ENCODE measurements at regions not wholly inside any gene's neighbourhood (a gene's known extent, or its start where the extent isn't known, plus 50 kb on each side); places are given as distances from the start of the nearest gene placed in this dataset.
"Not testable (repeated sequence)": the region's sequence is repeated elsewhere in the genome, so short reads cannot be mapped to it uniquely, and the experiment has no call there.

DNA sequence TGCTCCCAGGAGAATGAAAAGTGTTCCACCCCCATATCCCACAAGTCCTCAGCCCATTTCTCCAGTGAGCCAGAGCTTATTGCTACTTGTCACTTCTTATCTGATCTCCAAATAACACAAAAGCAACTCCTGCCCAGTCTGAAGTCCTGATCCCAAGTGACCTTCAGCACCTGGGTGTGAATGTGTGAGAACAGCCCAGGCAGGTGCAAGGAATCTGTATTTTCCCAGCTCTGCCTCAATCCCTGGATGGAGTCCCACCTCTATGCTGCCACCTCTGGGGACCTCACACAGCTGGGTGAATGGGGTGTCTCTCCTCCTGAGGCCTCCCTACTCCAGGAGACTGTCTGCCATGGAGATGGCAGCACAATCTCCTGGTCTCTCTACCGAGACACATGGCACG is 402.4 kb upstream of the PROX1 start:
- no peak for DNase-seq (ENCODE audit: low read depth)

DNA sequence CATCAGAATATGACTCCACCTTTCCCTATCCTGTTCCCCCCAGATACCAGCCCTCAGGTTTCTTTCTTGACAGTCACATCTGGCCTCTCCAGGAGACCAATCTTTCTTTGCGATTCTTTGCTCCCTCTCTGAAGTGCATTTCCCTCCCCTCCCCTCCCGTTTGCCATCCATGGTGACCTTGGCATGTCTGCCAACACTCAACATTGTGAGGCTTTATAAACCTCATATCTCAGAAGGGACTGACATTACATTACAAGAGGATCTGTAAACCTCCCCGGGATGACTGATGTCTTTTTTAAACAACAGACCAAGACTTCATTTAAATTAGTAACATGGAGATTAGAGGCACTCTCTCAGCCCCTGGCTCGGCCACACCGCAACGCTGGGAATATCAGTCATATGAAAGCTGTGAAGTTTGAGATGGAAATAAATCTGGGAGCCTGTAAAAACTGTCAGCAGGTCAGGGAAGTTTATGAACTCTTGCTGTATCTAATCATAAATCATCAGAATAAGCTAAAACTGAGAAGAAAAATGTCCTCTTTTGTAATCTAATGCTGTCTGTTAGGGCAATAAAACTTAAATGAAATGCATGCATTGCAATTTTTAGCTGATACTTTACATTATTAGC is 401.7 kb upstream of the PROX1 start:
- no peak for DNase-seq (ENCODE audit: low read depth)

DNA sequence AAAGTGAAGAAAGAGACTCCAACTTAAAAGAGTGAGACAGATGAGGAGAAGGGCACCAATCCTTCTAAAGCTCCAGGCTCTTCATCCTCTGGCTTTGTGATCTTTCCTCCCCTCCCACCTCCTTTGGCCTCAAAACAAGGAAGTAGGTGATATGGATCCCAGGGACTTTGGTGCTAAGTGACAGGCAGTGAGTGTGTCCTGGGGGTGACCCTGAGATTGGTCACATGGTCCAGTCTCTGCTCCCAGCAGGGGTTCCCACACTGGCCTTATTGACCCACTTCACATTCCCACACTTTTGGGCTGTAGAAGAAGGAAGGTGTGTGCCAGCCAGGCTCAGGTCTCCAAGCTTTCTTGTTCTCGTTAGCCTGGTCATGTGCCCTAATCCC is 401.2 kb upstream of the PROX1 start:
- DNase-seq (ENCODE audit: low read depth), result no peak

DNA sequence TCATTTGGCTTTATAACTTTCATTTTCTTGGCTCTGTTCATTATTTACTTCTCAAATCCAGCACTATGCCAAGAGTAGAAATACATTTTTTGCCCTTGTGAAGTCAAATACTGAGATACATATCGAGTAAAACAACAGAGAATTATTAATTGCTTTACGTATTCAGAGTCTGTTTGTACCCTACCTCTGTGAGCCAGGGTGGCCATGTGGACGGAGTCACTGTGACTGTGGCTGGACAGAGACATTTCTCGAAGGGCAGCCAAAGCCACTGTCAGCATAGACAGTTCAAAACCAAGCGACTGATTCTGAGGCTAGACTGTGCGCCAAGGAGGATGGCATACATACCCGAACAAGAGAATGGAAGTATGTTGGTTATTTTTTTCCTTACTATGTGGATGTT is 391.0 kb upstream of the PROX1 start:
- no peak for DNase-seq (ENCODE audit: low read depth)

DNA sequence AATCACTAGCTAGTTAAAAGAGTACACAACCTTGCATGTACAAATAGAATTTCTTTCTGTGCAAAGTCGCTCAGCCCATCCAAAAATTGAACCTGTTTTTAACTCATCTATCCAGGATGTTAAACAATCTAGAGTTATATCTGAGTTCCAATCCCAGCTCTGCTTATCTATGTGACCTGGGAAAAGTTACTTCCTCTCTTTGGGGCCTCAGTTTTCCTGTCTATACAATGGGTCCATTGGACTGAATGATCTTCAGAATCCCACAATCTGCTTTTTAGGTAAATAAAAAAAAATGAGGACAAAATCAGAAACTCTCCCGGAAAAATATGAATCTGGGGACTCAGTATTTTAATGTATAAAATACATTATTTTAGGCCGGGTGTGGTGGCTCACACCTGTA is 389.5 kb upstream of the PROX1 start:
- no peak for DNase-seq (ENCODE audit: low read depth)

DNA sequence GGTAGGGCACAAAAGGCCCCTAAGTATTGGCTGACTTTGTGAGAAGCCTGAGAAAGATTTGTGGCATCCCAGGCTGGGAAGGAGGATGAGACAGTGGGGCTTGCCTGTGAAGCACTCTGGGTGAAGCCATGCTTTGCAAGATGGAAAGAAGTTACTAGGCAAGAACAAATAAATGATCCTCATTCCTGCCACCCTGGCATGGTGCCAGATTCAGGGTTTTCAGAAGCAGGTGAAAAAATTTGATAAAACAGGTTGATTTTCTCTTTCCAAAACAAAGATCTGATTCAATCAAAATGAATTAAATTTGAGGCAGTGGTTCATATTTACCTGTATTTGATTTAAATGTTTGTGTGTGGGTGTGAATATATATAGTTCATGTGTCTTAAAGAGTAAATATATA is 386.9 kb upstream of the PROX1 start:
- DNase-seq (ENCODE audit: low read depth), result no peak

DNA sequence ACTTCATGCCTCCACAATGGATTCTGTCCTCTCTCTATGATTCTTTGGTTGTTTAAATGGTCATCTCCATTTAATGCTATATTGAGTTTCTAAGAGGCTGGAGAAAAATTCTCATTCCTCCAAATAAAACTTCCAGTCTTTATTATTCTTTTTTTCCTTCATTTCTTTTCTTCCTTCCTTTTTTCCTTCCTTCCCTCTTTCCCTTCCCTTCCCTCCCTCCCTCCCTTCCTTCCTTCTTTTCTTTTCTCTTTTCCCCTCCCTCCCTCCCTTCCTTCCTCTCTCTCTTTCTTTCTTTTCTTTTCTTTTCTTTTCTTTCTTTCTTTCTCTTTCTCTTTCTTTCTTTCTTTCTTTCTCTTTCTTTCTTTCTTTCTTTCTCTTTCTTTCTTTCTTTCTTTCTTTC is 386.1 kb upstream of the PROX1 start:
- DNase-seq (ENCODE audit: low read depth), result not testable (repeated sequence)

DNA sequence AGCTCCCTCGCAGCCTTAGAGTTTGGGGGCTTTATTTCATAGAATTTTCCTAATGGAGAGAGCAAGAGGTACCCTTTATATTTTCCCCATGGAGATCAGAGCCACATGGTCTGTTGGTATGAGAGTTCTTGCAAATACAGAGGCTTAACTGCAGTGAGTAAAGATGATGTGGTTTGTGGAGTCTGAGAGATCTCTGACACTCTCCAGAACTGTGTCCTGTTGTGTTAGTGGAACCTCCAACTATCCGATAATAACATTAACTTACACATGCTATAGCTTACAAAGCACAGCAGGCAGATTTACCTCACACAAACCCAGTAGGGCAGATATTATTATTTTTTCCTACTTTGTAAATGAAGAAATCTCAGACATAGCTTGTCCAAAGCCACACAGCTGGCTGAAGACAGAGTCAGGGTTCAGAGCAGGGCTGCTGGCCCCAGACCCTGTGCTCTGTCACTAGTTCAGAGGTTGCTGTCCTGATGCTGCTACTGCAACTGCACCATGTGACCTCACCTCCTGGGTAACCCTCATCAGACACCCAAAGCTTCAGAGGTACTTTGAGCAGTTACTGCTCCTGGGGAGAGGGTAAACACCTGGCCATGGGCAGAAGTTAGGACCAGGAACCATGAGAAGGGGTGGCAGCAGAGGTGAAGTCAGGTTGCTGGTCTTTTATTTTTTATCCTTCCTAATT is 384.8 kb upstream of the PROX1 start:
- DNase-seq (ENCODE audit: low read depth), result no peak

DNA sequence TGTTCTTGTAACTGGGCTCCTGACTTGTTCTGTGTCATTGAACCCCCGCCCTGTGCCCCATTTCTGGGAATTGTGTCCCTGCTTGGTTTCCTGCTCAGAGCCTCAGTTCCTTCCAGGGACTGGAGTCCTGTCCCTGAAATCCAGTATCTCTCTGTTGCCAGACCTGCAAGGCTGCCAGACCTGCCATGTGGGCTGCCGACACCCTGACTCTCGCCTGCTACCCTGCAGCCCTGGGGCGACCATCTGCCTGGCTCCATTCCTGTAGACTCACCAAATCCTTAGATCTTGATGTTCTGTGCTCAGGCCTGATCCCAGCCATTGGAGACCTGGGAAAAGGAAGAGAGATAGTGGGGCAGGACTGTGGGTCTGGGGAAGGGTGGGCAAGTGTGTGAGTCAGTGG is 383.3 kb upstream of the PROX1 start:
- no peak for DNase-seq (ENCODE audit: low read depth)

DNA sequence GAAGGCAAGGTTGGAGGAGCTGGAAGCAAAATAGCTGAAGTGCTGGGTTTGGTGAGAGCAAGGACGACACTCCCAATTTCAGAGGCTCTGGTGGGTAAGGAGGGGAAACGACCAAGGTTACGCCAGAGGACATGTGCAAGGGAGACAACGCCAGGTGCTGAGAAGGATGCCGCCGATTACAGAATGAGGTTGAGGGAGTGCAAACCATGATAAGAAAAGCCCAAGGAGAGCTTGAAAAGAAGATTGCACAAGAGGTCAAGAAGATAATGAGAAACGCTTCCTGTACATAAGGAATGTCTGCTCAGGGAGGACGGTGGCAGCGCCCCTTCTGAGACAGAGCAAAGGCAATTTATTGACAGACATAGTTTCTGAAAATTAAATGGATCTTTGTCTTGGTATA is 382.0 kb upstream of the PROX1 start:
- DNase-seq (ENCODE audit: low read depth), result no peak

DNA sequence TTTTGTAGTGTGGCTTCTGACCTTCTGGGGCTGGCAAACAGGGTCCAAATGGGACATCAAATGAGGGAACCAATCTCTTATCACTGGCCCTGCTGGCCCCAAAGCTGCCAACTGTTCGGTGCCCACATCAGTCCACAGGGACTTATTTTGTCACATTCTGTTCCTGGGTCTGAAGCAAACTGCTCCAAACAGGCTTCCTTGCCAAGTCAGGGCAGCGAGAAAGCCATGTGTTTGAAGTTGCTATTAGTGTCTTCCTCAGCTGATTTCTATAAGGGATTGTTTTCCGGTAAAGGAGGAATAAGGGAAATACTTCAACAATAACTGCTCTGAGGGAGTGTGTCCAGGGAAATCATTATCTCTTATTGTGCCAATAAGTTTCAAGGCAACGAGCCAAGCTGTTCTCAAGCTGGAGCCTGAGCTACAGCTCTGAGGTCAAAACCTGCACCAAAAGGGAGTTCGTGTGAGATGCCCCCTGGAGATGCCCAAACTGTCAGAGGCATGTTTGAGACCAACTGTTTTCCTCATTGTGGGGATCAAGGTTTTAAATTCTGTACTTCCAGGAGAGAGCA is 381.4 kb upstream of the PROX1 start:
- no peak for DNase-seq (ENCODE audit: low read depth)

DNA sequence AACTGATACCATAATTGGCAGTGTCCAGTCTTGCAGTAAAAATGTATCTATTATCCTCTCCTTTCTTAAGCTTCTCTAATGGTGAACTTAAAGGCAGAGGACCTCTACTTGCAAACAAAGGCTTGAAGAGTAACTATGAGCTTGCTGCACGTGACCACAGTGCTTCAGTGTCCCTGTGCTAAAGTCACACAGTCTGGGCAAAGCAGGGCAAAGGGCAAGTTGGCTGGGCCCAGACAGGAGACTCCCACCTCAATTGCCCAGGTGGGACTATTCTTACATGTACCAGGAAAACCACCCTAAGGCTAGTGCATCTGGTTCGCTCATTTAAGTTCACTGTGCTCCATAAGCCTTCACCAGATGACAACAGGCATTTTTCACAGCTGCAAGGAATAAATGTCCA is 374.2 kb upstream of the PROX1 start:
- no peak for DNase-seq (ENCODE audit: low read depth)

DNA sequence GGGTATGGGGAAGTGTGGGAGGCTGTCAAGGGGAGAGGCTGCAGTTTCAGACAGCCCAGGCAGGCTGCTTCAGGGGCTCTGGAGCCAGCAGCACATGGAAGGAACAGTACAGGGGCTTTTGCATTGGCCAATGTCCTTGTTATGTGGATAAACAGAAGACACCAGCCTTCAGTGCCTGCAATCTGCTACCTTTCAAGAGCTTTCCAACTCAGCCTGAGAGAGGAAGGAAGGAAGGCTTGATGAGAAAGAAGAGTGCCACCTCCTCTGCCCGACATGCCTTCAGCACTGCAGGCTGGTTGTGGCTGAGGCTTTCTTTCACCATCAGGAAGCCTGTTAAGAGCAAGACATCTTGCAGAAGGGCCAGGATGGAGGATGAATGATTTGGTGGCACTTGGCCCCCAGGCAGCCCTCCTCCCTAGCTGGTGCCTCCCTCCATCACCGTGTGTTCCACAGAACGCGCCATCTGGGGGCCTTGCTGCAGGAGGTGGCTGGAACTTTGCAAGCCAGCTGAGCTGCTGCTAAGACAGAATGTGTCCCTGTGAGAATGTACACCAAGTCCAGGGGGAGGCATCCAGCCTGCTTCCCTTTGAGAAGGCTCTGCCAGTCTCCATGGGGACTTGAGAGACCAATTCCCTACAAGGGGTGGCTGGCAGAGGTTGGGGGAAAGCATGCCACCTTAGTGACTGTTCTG is 372.4 kb upstream of the PROX1 start:
- no peak for DNase-seq (ENCODE audit: low read depth)

DNA sequence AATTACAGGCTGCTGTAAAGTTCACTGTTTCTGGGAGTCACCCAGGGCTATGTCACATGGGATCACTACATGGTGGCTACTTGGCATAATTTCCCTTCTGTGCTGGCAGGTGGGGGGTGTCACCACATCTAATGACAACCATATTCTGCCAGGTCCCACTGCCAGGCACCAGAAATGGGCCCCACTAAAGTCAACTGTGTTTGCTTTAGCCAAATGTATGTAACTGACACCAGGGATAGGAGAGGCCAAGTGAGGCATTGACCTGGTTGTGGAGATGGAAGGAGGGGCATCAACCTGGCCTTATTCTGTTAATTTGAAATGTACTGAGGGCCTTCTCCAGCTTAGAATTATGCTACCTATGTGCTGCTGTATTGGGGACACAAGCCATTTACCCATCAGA is 370.6 kb upstream of the PROX1 start:
- no peak for DNase-seq (ENCODE audit: low read depth)

DNA sequence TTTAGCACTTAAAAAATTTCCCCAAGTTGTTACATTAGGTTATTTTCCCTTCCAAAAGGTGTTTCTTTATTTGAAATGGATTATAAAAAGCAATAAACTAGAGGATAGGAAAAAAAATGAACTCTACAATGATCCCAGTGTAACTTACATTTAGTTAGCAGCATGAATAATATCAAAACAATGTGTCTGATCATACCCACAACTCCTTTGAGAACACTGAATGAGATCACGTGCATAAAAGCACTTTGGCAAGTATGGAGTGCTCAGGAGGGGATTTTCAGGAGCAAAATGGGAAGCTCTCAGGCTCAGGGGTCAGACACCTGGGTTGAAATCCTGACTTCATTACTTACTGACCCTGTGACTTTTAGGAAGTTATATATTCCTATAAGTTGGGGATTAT is 369.7 kb upstream of the PROX1 start:
- DNase-seq (ENCODE audit: low read depth), result no peak

DNA sequence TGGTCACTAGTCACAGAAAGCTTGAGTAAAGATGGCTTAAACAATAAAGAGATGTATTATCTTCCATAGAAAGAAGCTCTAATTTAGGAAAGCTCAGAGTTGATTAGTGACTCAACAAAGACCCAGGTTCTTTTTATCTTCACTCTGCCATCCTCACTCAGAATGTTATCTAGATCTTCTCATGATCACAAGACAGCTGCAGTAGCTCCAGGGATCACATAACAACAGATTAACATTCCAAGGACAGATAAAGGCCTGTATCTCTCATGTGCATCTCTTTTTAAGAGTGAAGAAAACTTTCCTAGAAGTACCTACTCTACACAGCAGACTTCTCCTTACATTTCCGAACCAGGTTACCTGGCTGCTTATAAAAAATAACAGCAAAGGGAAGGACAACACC is 368.7 kb upstream of the PROX1 start:
- no peak for DNase-seq (ENCODE audit: low read depth)

DNA sequence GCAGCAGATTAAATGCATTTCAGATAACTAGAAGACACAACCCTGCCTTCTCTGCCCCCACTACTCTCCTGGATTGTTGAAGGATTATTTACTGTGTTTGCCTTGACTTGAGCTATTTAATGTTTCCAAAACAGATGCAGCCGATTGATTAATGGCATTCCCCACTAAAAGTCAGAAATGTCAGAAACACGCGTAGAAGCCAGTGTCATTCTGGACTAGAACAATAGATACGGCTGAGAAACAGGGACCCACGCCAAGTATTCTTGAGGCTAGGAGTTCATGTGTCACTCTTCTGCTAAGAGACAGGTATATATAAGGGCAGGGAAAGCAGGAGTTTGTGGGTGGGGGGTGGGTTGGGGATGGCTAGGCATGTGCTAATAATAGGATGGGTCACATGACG is 366.7 kb upstream of the PROX1 start:
- no peak for DNase-seq (ENCODE audit: low read depth)

DNA sequence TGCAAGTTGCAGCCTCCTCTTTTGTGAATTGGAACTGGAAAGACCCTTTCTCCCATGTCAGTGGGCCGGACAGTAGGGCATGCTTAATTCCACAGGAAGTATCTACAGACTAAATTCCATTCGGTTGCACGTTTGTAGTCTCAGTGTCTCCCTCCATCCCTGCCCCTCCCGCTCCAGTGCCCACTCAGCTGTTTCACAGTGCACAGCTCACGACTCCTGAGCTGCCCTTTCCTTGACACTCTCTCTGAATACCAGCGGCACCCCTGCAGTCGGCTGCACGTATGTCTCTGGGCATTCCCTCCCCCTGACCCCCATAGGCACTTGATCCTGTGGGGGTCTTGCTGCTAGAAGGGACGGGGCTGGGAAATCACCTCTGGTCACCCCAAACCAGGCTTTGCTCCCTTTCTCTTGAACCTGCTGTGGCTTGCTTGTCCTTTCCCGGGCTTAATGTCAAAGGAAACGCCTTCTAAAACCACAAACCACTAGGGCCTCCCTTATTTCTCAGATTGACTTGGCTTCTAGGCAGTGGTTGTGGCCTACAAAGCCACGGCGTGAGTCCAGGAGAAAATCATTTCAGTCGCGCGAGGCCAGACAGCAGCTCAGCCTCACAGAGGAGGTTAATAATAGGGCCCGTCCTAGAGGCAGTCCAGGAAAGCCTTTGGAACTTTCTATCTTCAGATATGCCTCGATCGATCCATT is 365.3 kb upstream of the PROX1 start:
- DNase-seq (ENCODE audit: low read depth), result no peak

DNA sequence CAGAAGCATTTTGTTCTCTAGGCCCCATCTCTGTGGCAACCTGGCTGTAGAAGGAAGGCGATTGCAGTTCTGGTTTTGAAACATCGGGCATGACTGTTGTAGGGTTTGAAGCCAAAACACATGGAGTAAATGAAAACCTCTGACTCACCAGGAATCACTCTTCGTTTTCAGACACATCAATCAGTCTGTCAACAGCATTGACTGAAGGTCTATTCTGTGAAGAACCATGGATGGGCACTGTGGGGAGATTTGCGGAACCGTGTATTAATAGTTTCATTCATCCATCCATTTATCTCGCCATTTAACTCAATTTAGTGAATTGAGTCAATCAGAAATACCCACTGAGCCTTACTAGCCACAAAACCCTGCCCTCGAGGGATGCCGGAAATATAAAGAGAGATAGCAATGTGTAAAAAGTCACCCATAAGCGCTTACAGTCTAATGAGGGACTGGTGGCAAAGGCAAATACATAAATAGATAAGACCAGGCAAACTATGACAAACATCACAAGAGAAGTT is 364.6 kb upstream of the PROX1 start:
- no peak for DNase-seq (ENCODE audit: low read depth)

DNA sequence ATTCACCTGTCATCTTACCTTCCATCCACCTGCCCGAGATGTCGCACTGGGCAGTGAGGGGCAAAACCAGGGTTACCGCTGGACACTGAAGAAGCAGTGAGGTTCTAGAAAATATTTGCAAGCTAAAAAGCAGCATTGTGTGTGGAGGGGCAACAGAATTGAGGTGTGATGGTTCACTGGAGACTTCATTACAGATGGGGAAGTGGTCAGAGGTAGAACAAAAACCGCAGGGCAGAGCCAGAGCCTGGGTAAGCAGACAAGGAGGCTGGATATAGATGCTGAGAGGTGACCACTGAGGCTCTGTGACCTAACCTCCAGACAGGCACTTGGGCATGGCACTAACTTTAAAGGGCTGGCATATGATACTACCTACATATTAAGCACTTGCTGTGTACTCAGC is 363.9 kb upstream of the PROX1 start:
- no peak for DNase-seq (ENCODE audit: low read depth)

DNA sequence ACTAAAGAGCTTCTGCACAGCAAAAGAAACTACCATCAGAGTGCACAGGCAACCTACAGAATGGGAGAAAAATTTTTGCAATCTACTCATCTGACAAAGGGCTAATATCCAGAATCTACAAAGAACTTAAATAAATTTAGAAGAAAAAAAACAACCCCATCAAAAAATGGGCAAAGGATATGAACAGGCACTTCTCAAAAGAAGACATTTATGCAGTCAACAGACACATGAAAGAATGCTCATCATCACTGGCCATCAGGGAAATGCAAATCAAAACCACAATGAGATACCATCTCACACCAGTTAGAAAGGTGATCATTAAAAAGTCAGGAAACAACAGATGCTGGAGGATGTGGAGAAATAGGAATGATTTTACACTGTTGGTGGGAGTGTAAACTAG is 351.0 kb upstream of the PROX1 start:
- DNase-seq (ENCODE audit: low read depth), result not testable (repeated sequence)

DNA sequence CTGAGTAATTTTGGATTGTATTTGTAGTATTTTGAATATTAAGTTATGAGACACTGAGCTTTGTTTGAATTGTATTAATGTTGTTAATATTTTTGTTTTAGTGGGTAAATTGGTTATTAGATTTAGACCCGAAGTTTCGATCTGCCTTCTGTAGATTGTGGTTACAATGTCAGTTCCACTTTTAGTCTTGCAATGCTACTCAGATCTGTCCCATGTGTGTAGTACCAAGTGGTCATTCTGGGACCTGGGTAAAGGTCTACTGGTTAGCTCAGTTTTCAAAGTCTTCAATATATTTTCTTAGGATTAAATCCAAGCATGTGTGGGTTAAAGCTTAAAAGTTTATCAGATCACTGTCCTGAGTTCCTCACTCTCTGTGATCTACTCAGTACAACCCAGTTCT is 346.5 kb upstream of the PROX1 start:
- DNase-seq (ENCODE audit: low read depth), result no peak

DNA sequence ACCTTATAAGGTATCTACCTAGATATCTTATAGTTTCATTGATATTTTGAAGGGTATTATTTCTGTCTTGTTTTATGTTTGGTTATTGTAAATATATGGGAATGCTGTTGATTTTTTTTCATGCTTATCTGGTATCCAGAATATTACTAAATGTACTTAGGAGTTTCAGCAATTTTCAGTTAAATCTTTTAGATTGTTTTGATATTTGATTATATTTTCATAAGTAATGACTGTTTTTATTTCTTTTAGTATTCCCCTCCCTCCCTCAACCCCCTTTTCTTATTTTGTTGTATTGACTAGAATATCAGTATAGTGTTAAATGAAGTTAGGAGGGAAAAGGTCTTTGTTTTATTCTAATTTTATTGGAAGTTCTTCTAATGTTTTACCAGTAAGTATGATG is 344.4 kb upstream of the PROX1 start:
- no peak for DNase-seq (ENCODE audit: low read depth)

All from EH (cell line).